WTC11 (cell line): ENCODE measurements at regions not wholly inside any gene's neighbourhood (a gene's known extent, or its start where the extent isn't known, plus 50 kb on each side); places are given as distances from the start of the nearest gene placed in this dataset.

ENCODE experiments used
- ATAC-seq: fragments of 200-7000 bp; cut with Tn5 transposase; 2 replicates; pipeline ENCODE4 v1.10.0; 2021; ENCODE audit warnings: mild to moderate bottlenecking, moderate library complexity
- CTCF ChIA-PET: fragments of 300-600 bp; sonication (Branson Sonifier 250); formaldehyde crosslinking; loops from one replicate; lab custom pipeline; 2021; ENCODE audit warnings: antibody characterized with exemption; lab: Charles Lee
- POLR2A ChIA-PET: fragments of 350-600 bp; sonication (Branson Sonifier 250); formaldehyde crosslinking; loops from one replicate; lab custom pipeline; 2021; ENCODE audit warnings: antibody characterized with exemption; lab: Charles Lee
- DNase-seq: peaks from one replicate; pipeline ENCODE4 v3.0.0; 2021; ENCODE audit warnings: low spot score
- H3K27ac Mint-ChIP-seq: 2 replicates; pipeline ENCODE4 v1.8.0; 2021; ENCODE audit warnings: mixed read lengths
- H3K27me3 Mint-ChIP-seq: 2 replicates; pipeline ENCODE4 v1.8.0; 2021; ENCODE audit warnings: low read depth, mild to moderate bottlenecking, moderate library complexity, mixed read lengths
- H3K36me3 Mint-ChIP-seq: 2 replicates; pipeline ENCODE4 v1.8.0; 2021; ENCODE audit warnings: mixed read lengths
- H3K4me1 Mint-ChIP-seq: 2 replicates; pipeline ENCODE4 v1.8.0; 2022; ENCODE audit warnings: mixed read lengths
- H3K4me3 Mint-ChIP-seq: 2 replicates; pipeline ENCODE4 v1.8.0; 2021; ENCODE audit warnings: mild to moderate bottlenecking, moderate library complexity, mixed read lengths
- H3K9me3 Mint-ChIP-seq: 2 replicates; pipeline ENCODE4 v1.8.0; 2021; ENCODE audit warnings: mixed read lengths
- ATF1 ChIP-seq: sonication (generic); formaldehyde crosslinking; IDR thresholded peaks from 2 replicates; pipeline ENCODE4 v1.8.1; 2023; ENCODE audit warnings: mild to moderate bottlenecking, moderate library complexity, missing genetic modification reagents
- ELF4 ChIP-seq: sonication (generic); formaldehyde crosslinking; IDR thresholded peaks from 2 replicates; pipeline ENCODE4 v1.8.1; 2022; ENCODE audit warnings: low read depth, mild to moderate bottlenecking, moderate library complexity, missing genetic modification reagents
- EMX1 ChIP-seq: fragments of 250-450 bp; sonication (Bioruptor Pico); IDR thresholded peaks from 2 replicates; pipeline ENCODE4 v1.8.0; 2021; ENCODE audit warnings: mild to moderate bottlenecking
- FOXK1 ChIP-seq: sonication (generic); formaldehyde crosslinking; IDR thresholded peaks from 2 replicates; pipeline ENCODE4 v1.8.0; 2022; ENCODE audit warnings: mild to moderate bottlenecking, moderate library complexity, missing genetic modification reagents
- FOXP1 ChIP-seq: sonication (generic); formaldehyde crosslinking; IDR thresholded peaks from 2 replicates; pipeline ENCODE4 v1.8.0; 2022; ENCODE audit warnings: missing genetic modification reagents, mild to moderate bottlenecking, moderate library complexity, borderline replicate concordance
- GRHL2 ChIP-seq: fragments of 250-450 bp; sonication (Bioruptor Pico); IDR thresholded peaks from 2 replicates; pipeline ENCODE4 v1.8.0; 2022; ENCODE audit warnings: mild to moderate bottlenecking, moderate library complexity; ENCODE audit not compliant: insufficient replicate concordance, severe bottlenecking
- HMGA2 ChIP-seq: fragments of 250-450 bp; sonication (Bioruptor Pico); IDR thresholded peaks from 2 replicates; pipeline ENCODE4 v1.4.0; 2021; ENCODE audit warnings: mild to moderate bottlenecking, moderate library complexity
- JAZF1 ChIP-seq: fragments of 250-450 bp; sonication (Bioruptor Pico); IDR thresholded peaks from 2 replicates; pipeline ENCODE4 v1.9.0; 2021; ENCODE audit warnings: moderate library complexity, mild to moderate bottlenecking, inconsistent platforms
- NR1H2 ChIP-seq: sonication (generic); formaldehyde crosslinking; IDR thresholded peaks from 2 replicates; pipeline ENCODE4 v1.9.0; 2021; ENCODE audit warnings: mild to moderate bottlenecking, moderate library complexity, missing genetic modification reagents
- NR2C2 ChIP-seq: sonication (generic); formaldehyde crosslinking; IDR thresholded peaks from 2 replicates; pipeline ENCODE4 v1.8.0; 2022; ENCODE audit warnings: mild to moderate bottlenecking, missing genetic modification reagents
- PRRX2 ChIP-seq: fragments of 250-450 bp; sonication (Bioruptor Pico); IDR thresholded peaks from 2 replicates; pipeline ENCODE4 v1.8.0; 2021; ENCODE audit warnings: mild to moderate bottlenecking
- ZNF138 ChIP-seq: sonication (generic); formaldehyde crosslinking; conservative IDR thresholded peaks from 2 replicates; pipeline ENCODE4 v1.8.1; 2022; ENCODE audit warnings: mild to moderate bottlenecking, moderate library complexity, missing genetic modification reagents
- ZNF232 ChIP-seq: sonication (generic); formaldehyde crosslinking; IDR thresholded peaks from 2 replicates; pipeline ENCODE4 v1.8.0; 2022; ENCODE audit warnings: mild to moderate bottlenecking, missing genetic modification reagents
- ZNF263 ChIP-seq: sonication (generic); formaldehyde crosslinking; IDR thresholded peaks from 2 replicates; pipeline ENCODE4 v1.8.1; 2022; ENCODE audit warnings: low read depth, mild to moderate bottlenecking, moderate library complexity, missing genetic modification reagents
- ZNF532 ChIP-seq: fragments of 250-450 bp; sonication (Bioruptor Pico); IDR thresholded peaks from 2 replicates; pipeline ENCODE4 v1.9.0; 2021; ENCODE audit warnings: mild to moderate bottlenecking, borderline replicate concordance
- TF ChIP-seq, protein P1 (sequence below): sonication (generic); formaldehyde crosslinking; IDR thresholded peaks from 2 replicates; pipeline ENCODE4 v1.8.0; 2022; ENCODE audit warnings: mild to moderate bottlenecking, missing genetic modification reagents
- TF ChIP-seq, protein P2 (sequence below): sonication (generic); formaldehyde crosslinking; IDR thresholded peaks from 2 replicates; pipeline ENCODE4 v1.8.0; 2023; ENCODE audit warnings: missing genetic modification reagents, mild to moderate bottlenecking, borderline replicate concordance
- TF ChIP-seq, protein P3 (sequence below): sonication (generic); formaldehyde crosslinking; IDR thresholded peaks from 2 replicates; pipeline ENCODE4 v1.8.1; 2022; ENCODE audit warnings: mild to moderate bottlenecking, missing genetic modification reagents, moderate library complexity, borderline replicate concordance
- TF ChIP-seq, protein P4 (sequence below): fragments of 250-450 bp; sonication (Bioruptor Pico); IDR thresholded peaks from 2 replicates; pipeline ENCODE4 v1.9.0; 2021; ENCODE audit warnings: mild to moderate bottlenecking

DNA sequence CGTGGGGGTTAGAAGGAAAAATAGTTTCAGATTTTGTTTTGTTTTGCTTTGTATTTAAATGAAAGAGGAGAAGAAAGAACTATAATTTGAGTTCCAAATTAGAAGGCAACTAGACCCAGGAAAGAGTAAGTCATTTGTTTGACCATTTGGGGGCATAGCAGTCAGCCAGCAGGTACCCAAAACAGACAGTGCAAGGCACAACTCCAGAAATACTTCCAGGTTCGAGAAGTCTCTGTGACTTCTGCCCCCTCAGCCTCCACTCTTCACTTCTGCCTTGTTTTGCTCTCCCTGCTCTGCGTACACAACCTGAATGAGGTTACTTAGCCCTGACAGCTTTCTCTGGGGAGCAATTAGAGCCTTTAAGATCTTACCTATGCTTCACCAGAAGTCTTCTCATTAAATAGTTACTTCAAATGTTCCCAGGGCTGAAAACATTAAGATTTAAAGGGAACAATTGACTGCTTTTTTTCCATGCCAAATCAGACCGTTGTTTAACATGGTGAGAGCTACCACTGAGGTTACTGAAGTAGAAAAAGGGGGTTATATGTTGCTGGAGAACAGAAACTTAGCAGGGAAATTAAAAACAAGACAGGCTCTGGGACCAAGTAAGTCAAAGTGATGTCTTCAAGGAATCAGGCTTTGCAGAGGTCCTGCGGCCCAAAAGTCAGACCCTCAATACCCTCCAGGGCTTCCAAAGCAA, 216.9 kb downstream of the BCL11A start:
- TF ChIP-seq ZNF232 (CRISPR knock-in tag) = no peak
- no peak for TF ChIP-seq HMGA2 (CRISPR knock-in tag)
- no peak for TF ChIP-seq FOXP1 (CRISPR knock-in tag)
- TF ChIP-seq EMX1 (CRISPR knock-in tag) = no peak
- TF ChIP-seq, protein P1, sequence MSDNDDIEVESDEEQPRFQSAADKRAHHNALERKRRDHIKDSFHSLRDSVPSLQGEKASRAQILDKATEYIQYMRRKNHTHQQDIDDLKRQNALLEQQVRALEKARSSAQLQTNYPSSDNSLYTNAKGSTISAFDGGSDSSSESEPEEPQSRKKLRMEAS (CRISPR knock-in tag) = no peak
- TF ChIP-seq, protein P2, sequence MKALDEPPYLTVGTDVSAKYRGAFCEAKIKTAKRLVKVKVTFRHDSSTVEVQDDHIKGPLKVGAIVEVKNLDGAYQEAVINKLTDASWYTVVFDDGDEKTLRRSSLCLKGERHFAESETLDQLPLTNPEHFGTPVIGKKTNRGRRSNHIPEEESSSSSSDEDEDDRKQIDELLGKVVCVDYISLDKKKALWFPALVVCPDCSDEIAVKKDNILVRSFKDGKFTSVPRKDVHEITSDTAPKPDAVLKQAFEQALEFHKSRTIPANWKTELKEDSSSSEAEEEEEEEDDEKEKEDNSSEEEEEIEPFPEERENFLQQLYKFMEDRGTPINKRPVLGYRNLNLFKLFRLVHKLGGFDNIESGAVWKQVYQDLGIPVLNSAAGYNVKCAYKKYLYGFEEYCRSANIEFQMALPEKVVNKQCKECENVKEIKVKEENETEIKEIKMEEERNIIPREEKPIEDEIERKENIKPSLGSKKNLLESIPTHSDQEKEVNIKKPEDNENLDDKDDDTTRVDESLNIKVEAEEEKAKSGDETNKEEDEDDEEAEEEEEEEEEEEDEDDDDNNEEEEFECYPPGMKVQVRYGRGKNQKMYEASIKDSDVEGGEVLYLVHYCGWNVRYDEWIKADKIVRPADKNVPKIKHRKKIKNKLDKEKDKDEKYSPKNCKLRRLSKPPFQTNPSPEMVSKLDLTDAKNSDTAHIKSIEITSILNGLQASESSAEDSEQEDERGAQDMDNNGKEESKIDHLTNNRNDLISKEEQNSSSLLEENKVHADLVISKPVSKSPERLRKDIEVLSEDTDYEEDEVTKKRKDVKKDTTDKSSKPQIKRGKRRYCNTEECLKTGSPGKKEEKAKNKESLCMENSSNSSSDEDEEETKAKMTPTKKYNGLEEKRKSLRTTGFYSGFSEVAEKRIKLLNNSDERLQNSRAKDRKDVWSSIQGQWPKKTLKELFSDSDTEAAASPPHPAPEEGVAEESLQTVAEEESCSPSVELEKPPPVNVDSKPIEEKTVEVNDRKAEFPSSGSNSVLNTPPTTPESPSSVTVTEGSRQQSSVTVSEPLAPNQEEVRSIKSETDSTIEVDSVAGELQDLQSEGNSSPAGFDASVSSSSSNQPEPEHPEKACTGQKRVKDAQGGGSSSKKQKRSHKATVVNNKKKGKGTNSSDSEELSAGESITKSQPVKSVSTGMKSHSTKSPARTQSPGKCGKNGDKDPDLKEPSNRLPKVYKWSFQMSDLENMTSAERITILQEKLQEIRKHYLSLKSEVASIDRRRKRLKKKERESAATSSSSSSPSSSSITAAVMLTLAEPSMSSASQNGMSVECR (CRISPR knock-in tag) = no peak
- TF ChIP-seq ATF1 = no peak
- TF ChIP-seq JAZF1 = no peak
- TF ChIP-seq, protein P3, sequence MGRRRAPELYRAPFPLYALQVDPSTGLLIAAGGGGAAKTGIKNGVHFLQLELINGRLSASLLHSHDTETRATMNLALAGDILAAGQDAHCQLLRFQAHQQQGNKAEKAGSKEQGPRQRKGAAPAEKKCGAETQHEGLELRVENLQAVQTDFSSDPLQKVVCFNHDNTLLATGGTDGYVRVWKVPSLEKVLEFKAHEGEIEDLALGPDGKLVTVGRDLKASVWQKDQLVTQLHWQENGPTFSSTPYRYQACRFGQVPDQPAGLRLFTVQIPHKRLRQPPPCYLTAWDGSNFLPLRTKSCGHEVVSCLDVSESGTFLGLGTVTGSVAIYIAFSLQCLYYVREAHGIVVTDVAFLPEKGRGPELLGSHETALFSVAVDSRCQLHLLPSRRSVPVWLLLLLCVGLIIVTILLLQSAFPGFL = no peak
- TF ChIP-seq GRHL2 (CRISPR knock-in tag) = no peak
- no peak for TF ChIP-seq PRRX2
- Mint-ChIP-seq H3K4me3 (no peak overlapping the region), H3K9me3 (no peaks in the 10 kb centered on the region), H3K27ac (no peak overlapping the region), H3K4me1 (peaks cover 10% of the 10 kb centered on the region), H3K27me3 (no peaks in the 10 kb centered on the region; the same call in 1 of the 2 replicates), H3K36me3 (no peaks in the 10 kb centered on the region)
- ATAC-seq = peak; percentile 46
- ChIA-PET CTCF (interaction anchor here (0.6 to 2.9 kb wide), 17 partner anchors 9 to 334 kb away, joined by 3 to 27 read pairs (median 6); no protein-coding TSS in a partner anchor), POLR2A (no interaction called here)
- no peak for DNase-seq

- CTCF ChIA-PET = interaction anchor here (2.6 to 2.9 kb wide), 2 partner anchors 215 to 246 kb away, joined by 15 to 27 read pairs; no protein-coding TSS in a partner anchor
- H3K27me3 Mint-ChIP-seq = no peaks in the 10 kb centered on the region; the same call in 1 of the 2 replicates
- TF ChIP-seq ZNF532 (CRISPR knock-in tag) (no peak), NR1H2 (CRISPR knock-in tag) (no peak), ZNF138 (CRISPR knock-in tag) (no peak), ZNF263 (CRISPR knock-in tag) (no peak), FOXK1 (no peak), NR2C2 (CRISPR knock-in tag) (no peak), ELF4 (no peak), JAZF1 (no peak)
- TF ChIP-seq, protein P4, sequence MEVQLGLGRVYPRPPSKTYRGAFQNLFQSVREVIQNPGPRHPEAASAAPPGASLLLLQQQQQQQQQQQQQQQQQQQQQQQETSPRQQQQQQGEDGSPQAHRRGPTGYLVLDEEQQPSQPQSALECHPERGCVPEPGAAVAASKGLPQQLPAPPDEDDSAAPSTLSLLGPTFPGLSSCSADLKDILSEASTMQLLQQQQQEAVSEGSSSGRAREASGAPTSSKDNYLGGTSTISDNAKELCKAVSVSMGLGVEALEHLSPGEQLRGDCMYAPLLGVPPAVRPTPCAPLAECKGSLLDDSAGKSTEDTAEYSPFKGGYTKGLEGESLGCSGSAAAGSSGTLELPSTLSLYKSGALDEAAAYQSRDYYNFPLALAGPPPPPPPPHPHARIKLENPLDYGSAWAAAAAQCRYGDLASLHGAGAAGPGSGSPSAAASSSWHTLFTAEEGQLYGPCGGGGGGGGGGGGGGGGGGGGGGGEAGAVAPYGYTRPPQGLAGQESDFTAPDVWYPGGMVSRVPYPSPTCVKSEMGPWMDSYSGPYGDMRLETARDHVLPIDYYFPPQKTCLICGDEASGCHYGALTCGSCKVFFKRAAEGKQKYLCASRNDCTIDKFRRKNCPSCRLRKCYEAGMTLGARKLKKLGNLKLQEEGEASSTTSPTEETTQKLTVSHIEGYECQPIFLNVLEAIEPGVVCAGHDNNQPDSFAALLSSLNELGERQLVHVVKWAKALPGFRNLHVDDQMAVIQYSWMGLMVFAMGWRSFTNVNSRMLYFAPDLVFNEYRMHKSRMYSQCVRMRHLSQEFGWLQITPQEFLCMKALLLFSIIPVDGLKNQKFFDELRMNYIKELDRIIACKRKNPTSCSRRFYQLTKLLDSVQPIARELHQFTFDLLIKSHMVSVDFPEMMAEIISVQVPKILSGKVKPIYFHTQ (CRISPR knock-in tag) = no peak
Observed at GRCh38 chr2:60335533-60336237, 217.8 kb downstream of the BCL11A start.

More at GRCh38 chr2:60335533-60336237, 217.8 kb downstream of the BCL11A start:
- DNase-seq (no peak), ATAC-seq (peak; percentile 45)
- Mint-ChIP-seq H3K9me3 (no peaks in the 10 kb centered on the region), H3K4me1 (peaks cover 10% of the 10 kb centered on the region), H3K4me3 (no peak overlapping the region), H3K36me3 (no peaks in the 10 kb centered on the region), H3K27ac (no peak overlapping the region)
- POLR2A ChIA-PET = no interaction called here
